ENCODE measurements at regions not wholly inside any gene's neighbourhood (a gene's known extent, or its start where the extent isn't known, plus 50 kb on each side); places are given as distances from the start of the nearest gene placed in this dataset.

DNA sequence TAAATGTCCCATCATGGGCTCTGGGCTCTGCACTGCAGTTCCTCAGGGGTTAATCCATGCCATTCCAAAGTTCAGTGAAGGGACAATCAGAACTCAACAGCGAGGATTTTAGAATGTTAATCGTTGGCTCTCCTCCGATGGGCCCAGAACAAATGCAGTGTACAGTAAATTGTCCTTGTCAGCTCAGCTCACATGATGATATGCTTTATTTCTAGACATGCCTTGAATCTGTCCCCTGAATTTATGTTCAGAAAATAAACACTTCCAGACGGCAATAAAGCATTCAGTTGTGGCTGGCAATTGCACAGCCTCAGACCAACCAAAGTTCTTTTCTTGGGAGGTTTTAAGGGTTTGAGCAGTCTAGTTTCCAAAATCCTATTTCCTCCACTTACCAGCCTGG is 981.2 kb downstream of the BCL11A start:
- Histone ChIP-seq H3K27ac (ENCODE audit: low read length) (no peak overlapping the region), H3K4me1 (ENCODE audit: control insufficient read depth, insufficient read depth, low read length) (no peaks in the 10 kb centered on the region), H3K27me3 (ENCODE audit: control insufficient read depth in 1 of 2, insufficient read depth in 2 of 2, low read length in 2 of 2) (no peaks in the 10 kb centered on the region), H3K9me3 (ENCODE audit: control insufficient read depth in 2 of 2, low read length in 2 of 2) (no peaks in the 10 kb centered on the region), H3K36me3 (ENCODE audit: control insufficient read depth in 2 of 2, insufficient read depth in 2 of 2, low read length in 2 of 2) (no peaks in the 10 kb centered on the region), H3K9ac (ENCODE audit: low read length in 2 of 2) (no peak overlapping the region), H3K4me3 (ENCODE audit: low read length in 2 of 2) (no peak overlapping the region)

DNA sequence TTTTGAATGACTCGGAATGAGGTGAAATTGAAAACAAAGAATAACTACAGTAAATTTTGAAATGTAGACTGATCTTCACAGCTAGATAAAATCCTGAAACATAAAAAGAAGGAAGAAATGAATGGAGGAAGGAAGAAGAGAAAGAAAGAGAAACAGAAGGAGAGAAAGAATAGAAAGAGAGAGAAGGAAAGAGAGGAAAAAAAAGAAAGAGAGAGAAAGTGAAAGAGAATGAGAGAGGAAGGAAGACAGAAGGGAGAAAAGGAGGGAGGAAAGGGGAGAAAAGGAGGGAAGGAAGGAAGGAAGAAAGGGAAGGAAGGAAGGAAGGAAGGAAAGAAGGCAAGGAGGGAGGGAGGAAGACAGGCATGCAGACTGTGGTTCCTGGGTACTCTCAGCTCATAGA is 982.6 kb downstream of the BCL11A start:
- Histone ChIP-seq H3K27me3 (ENCODE audit: control insufficient read depth in 1 of 2, insufficient read depth in 2 of 2, low read length in 2 of 2) (no peaks in the 10 kb centered on the region), H3K4me1 (ENCODE audit: control insufficient read depth, insufficient read depth, low read length) (no peaks in the 10 kb centered on the region), H3K9me3 (ENCODE audit: control insufficient read depth in 2 of 2, low read length in 2 of 2) (no peaks in the 10 kb centered on the region), H3K36me3 (ENCODE audit: control insufficient read depth in 2 of 2, insufficient read depth in 2 of 2, low read length in 2 of 2) (no peaks in the 10 kb centered on the region), H3K27ac (ENCODE audit: low read length) (no peak overlapping the region), H3K9ac (ENCODE audit: low read length in 2 of 2) (no peak overlapping the region), H3K4me3 (ENCODE audit: low read length in 2 of 2) (no peak overlapping the region)

- Histone ChIP-seq H3K9ac (ENCODE audit: low read length in 2 of 2) (no peak overlapping the region), H3K27me3 (ENCODE audit: control insufficient read depth in 1 of 2, insufficient read depth in 2 of 2, low read length in 2 of 2) (no peaks in the 10 kb centered on the region), H3K36me3 (ENCODE audit: control insufficient read depth in 2 of 2, insufficient read depth in 2 of 2, low read length in 2 of 2) (no peaks in the 10 kb centered on the region), H3K4me3 (ENCODE audit: low read length in 2 of 2) (no peak overlapping the region), H3K9me3 (ENCODE audit: control insufficient read depth in 2 of 2, low read length in 2 of 2) (no peaks in the 10 kb centered on the region), H3K27ac (ENCODE audit: low read length) (no peak overlapping the region), H3K4me1 (ENCODE audit: control insufficient read depth, insufficient read depth, low read length) (no peaks in the 10 kb centered on the region)
Measured at GRCh38 chr2:59569124-59569523, 984.3 kb downstream of the BCL11A start.

- Histone ChIP-seq H3K4me1 (ENCODE audit: control insufficient read depth, insufficient read depth, low read length) (no peaks in the 10 kb centered on the region), H3K4me3 (ENCODE audit: low read length in 2 of 2) (no peak overlapping the region), H3K9me3 (ENCODE audit: control insufficient read depth in 2 of 2, low read length in 2 of 2) (no peaks in the 10 kb centered on the region), H3K27ac (ENCODE audit: low read length) (no peak overlapping the region), H3K36me3 (ENCODE audit: control insufficient read depth in 2 of 2, insufficient read depth in 2 of 2, low read length in 2 of 2) (no peaks in the 10 kb centered on the region), H3K27me3 (ENCODE audit: control insufficient read depth in 1 of 2, insufficient read depth in 2 of 2, low read length in 2 of 2) (no peaks in the 10 kb centered on the region), H3K9ac (ENCODE audit: low read length in 2 of 2) (no peak overlapping the region)
Measured at GRCh38 chr2:59568461-59568860, 985.0 kb downstream of the BCL11A start.

- Histone ChIP-seq H3K4me3 (ENCODE audit: low read length in 2 of 2) (no peak overlapping the region), H3K9me3 (ENCODE audit: control insufficient read depth in 2 of 2, low read length in 2 of 2) (no peaks in the 10 kb centered on the region), H3K27me3 (ENCODE audit: control insufficient read depth in 1 of 2, insufficient read depth in 2 of 2, low read length in 2 of 2) (no peaks in the 10 kb centered on the region), H3K9ac (ENCODE audit: low read length in 2 of 2) (no peak overlapping the region), H3K4me1 (ENCODE audit: control insufficient read depth, insufficient read depth, low read length) (no peaks in the 10 kb centered on the region), H3K36me3 (ENCODE audit: control insufficient read depth in 2 of 2, insufficient read depth in 2 of 2, low read length in 2 of 2) (no peaks in the 10 kb centered on the region), H3K27ac (ENCODE audit: low read length) (no peak overlapping the region)
Measured at GRCh38 chr2:59567151-59567550, 986.3 kb downstream of the BCL11A start.

DNA sequence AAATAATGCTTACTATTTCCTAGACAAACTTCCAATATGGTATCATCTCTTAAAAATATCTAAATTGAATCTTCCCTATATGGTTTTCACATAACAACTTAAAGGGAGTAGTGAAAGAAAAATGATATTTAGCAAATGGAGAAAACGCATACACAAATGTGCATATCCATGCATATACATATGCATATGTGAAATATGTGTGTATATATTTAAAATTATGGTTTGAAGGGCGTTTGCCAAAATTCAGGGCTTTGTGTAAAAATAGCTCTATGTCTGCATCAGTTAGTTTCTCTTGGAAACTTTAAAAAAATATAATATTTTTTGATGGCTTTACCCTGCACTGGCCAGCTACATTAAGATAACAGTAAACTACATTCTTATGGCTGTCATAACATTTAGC is 986.7 kb downstream of the BCL11A start:
- Histone ChIP-seq H3K4me1 (ENCODE audit: control insufficient read depth, insufficient read depth, low read length) (no peaks in the 10 kb centered on the region), H3K4me3 (ENCODE audit: low read length in 2 of 2) (no peak overlapping the region), H3K27ac (ENCODE audit: low read length) (no peak overlapping the region), H3K27me3 (ENCODE audit: control insufficient read depth in 1 of 2, insufficient read depth in 2 of 2, low read length in 2 of 2) (no peaks in the 10 kb centered on the region), H3K9me3 (ENCODE audit: control insufficient read depth in 2 of 2, low read length in 2 of 2) (no peaks in the 10 kb centered on the region), H3K9ac (ENCODE audit: low read length in 2 of 2) (no peak overlapping the region), H3K36me3 (ENCODE audit: control insufficient read depth in 2 of 2, insufficient read depth in 2 of 2, low read length in 2 of 2) (no peaks in the 10 kb centered on the region)

GRCh38 chr2:59561281-59561680 is 992.2 kb downstream of the BCL11A start:
- Histone ChIP-seq H3K27me3 (ENCODE audit: control insufficient read depth in 1 of 2, insufficient read depth in 2 of 2, low read length in 2 of 2) (no peaks in the 10 kb centered on the region), H3K4me3 (ENCODE audit: low read length in 2 of 2) (no peak overlapping the region), H3K9ac (ENCODE audit: low read length in 2 of 2) (no peak overlapping the region), H3K4me1 (ENCODE audit: control insufficient read depth, insufficient read depth, low read length) (no peaks in the 10 kb centered on the region), H3K27ac (ENCODE audit: low read length) (no peak overlapping the region), H3K36me3 (ENCODE audit: control insufficient read depth in 2 of 2, insufficient read depth in 2 of 2, low read length in 2 of 2) (no peaks in the 10 kb centered on the region), H3K9me3 (ENCODE audit: control insufficient read depth in 2 of 2, low read length in 2 of 2) (no peaks in the 10 kb centered on the region)

DNA sequence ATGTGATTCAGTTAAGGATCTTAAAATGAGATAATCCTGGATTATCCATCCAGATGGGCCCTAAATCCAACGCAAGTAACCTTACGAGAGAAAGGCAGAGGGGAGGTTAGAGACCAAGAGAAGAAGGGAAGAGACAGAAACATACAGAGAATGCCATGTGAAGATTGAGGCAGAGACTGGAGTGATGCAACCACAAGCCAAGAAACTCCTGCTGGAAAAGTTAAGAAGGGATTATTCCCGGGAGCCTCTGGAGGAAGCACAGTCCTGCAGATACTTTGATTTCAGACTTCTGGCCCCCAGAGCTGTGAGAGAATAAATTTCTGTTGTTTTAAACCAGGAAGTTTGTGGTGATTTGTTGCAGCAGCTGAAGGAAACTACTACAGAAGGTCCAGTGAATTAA is 992.7 kb downstream of the BCL11A start:
- no peaks in the 10 kb centered on the region for H3K36me3 ChIP-seq (ENCODE audit: control insufficient read depth in 2 of 2, insufficient read depth in 2 of 2, low read length in 2 of 2)
- H3K4me1 ChIP-seq (ENCODE audit: control insufficient read depth, insufficient read depth, low read length) = no peaks in the 10 kb centered on the region
- no peak overlapping the region for H3K4me3 ChIP-seq (ENCODE audit: low read length in 2 of 2)
- no peak overlapping the region for H3K9ac ChIP-seq (ENCODE audit: low read length in 2 of 2)
- H3K27me3 ChIP-seq (ENCODE audit: control insufficient read depth in 1 of 2, insufficient read depth in 2 of 2, low read length in 2 of 2) = no peaks in the 10 kb centered on the region
- no peaks in the 10 kb centered on the region for H3K9me3 ChIP-seq (ENCODE audit: control insufficient read depth in 2 of 2, low read length in 2 of 2)
- H3K27ac ChIP-seq (ENCODE audit: low read length) = no peak overlapping the region

DNA sequence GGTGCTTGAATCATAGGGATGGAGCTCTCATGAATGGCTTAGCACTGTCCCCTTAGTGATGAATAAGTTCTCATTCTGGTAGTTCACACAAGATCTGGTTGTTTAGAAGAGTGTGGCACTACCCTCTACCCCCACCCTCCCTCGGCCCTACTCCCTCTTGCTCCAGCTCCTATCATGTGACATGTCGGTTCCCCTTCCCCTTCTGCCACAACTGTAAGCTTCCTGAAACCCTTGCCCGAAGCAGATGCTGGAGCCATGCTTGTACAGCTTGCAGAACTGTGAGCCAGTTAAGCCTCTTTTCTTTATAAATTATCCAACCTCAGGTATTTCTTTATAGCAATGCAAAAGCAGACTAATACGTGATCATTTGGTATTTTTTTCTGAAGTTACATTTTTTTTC is 1012.6 kb downstream of the BCL11A start:
- no peaks in the 10 kb centered on the region for H3K27me3 ChIP-seq (ENCODE audit: control insufficient read depth in 1 of 2, insufficient read depth in 2 of 2, low read length in 2 of 2)
- no peak overlapping the region for H3K9ac ChIP-seq (ENCODE audit: low read length in 2 of 2)
- H3K4me1 ChIP-seq (ENCODE audit: control insufficient read depth, insufficient read depth, low read length) = no peaks in the 10 kb centered on the region
- H3K9me3 ChIP-seq (ENCODE audit: control insufficient read depth in 2 of 2, low read length in 2 of 2) = no peaks in the 10 kb centered on the region
- no peak overlapping the region for H3K27ac ChIP-seq (ENCODE audit: low read length)
- H3K4me3 ChIP-seq (ENCODE audit: low read length in 2 of 2) = no peak overlapping the region
- no peaks in the 10 kb centered on the region for H3K36me3 ChIP-seq (ENCODE audit: control insufficient read depth in 2 of 2, insufficient read depth in 2 of 2, low read length in 2 of 2)

- no peaks in the 10 kb centered on the region for H3K4me1 ChIP-seq (ENCODE audit: control insufficient read depth, insufficient read depth, low read length)
- no peak overlapping the region for H3K4me3 ChIP-seq (ENCODE audit: low read length in 2 of 2)
- no peak overlapping the region for H3K27ac ChIP-seq (ENCODE audit: low read length)
- no peak overlapping the region for H3K9ac ChIP-seq (ENCODE audit: low read length in 2 of 2)
- no peaks in the 10 kb centered on the region for H3K36me3 ChIP-seq (ENCODE audit: control insufficient read depth in 2 of 2, insufficient read depth in 2 of 2, low read length in 2 of 2)
- no peaks in the 10 kb centered on the region for H3K27me3 ChIP-seq (ENCODE audit: control insufficient read depth in 1 of 2, insufficient read depth in 2 of 2, low read length in 2 of 2)
- H3K9me3 ChIP-seq (ENCODE audit: control insufficient read depth in 2 of 2, low read length in 2 of 2) = no peaks in the 10 kb centered on the region
Measured at GRCh38 chr2:59538398-59538911, 1015.0 kb downstream of the BCL11A start.

- no peaks in the 10 kb centered on the region for H3K27me3 ChIP-seq (ENCODE audit: control insufficient read depth in 1 of 2, insufficient read depth in 2 of 2, low read length in 2 of 2)
- H3K27ac ChIP-seq (ENCODE audit: low read length) = no peak overlapping the region
- peaks cover 11% of the 10 kb centered on the region for H3K4me1 ChIP-seq (ENCODE audit: control insufficient read depth, insufficient read depth, low read length)
- H3K4me3 ChIP-seq (ENCODE audit: low read length in 2 of 2) = no peak overlapping the region
- no peaks in the 10 kb centered on the region for H3K36me3 ChIP-seq (ENCODE audit: control insufficient read depth in 2 of 2, insufficient read depth in 2 of 2, low read length in 2 of 2)
- H3K9ac ChIP-seq (ENCODE audit: low read length in 2 of 2) = no peak overlapping the region
- no peaks in the 10 kb centered on the region for H3K9me3 ChIP-seq (ENCODE audit: control insufficient read depth in 2 of 2, low read length in 2 of 2)
Measured at GRCh38 chr2:59532808-59533207, 1020.6 kb downstream of the BCL11A start.
